ENCODE measurements at regions not wholly inside any gene's neighbourhood (a gene's known extent, or its start where the extent isn't known, plus 50 kb on each side); places are given as distances from the start of the nearest gene placed in this dataset.

DNA sequence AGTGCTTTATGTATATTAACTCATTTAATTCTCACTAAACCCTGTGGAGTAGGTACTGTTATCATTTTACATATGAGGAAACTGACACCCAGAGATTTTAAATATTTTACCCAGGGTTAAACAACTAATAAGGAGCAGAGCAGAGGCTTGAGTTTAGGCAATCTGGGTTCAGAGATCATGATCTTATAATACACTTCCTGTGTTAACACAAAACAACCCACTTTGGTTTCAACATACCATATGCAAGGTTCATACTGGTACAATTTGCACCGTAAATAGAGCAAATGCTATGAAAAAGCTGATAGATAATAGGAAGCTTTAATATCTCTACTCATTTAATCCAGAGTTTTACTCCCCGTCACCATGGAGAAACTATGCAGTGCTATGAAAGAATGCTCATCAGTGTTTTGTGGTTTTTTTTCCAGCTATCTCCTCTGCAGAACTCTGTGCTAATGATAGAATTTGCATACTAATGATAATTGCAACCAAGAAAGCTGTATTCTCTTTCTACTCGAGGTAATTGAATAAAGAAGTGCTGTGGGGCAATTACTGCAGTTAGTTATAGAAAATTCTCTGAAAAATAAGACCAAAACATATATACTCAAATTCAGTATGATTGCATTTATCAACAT, 138.8 kb upstream of the MAP9 start:
- DNase-seq (ENCODE audit: low read depth): no peak

DNA sequence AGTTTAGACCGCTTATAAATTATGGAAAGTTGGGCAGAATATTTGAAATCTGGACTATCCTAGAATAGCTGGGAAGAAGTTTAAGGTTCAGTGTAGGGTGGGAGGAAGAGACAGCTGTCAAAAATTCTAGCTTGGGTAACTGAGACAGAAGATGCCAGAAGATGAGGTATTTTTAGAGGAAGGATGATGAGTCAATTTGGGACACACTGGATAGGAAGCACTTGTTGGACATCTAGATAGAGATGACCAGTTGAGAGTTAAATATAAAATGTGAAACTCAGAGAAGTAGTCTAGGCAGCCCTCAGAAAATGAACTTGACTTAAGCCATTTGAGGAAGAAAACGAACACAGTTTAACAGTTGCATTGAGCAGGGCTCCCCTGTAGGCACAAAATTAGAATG, 137.9 kb upstream of the MAP9 start:
- no peak for DNase-seq (ENCODE audit: low read depth)

DNA sequence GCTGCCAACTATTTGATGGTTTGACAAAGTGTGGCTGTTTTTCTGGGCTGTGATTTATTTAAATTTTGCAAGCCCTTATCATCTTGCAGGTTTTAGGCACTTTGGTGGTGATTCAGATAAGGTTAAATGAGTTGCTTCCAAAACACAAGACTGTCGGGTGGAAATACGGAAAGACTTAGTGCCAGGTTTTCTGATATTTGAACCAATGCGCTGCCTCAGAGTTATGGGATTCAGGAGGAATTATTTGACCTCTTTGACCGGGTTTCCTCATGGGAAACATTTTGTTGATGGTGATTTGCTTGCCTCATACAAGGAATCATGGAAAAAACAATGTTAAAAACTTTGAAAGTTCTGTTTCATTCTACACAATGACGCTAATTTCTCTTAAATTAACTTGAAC, 136.1 kb upstream of the MAP9 start:
- DNase-seq (ENCODE audit: low read depth): no peak

DNA sequence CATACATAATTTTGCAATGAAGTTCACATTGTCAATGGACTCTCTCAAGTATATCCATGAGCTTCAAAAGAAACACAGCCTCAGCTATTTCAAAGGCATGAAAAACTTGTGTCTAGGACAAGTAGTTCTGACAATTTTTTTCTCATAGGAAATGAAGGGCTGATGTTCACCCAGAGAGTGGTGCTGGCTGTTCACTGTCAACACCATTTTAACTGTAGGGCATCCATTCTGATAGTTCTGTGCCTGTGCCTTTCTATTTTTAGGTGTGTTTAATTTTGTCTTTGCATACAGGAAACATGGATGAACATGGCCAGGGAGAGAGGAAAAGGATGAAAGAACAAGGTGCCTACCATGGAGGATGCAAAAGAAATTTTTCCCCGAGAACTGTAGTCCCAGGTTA, 135.3 kb upstream of the MAP9 start:
- DNase-seq (ENCODE audit: low read depth): no peak

DNA sequence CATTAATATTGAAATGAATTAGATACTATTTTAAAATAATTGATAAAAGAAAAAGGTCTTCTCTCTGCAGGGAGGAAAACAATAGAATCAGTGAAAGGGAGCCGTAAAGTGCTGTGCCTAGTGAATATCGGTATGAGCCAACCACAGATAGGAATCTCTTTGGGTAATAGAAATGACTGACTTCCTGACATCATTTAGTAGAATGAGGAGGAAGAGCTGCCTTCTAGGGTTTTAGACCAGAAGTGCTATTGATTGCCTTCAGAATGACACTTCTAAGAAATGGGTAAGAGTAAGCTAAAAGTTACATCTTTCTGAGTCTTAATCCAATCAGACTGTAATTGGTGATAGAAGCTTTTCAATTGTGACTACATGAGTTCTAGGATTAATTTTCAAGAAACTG, 134.0 kb upstream of the MAP9 start:
- DNase-seq (ENCODE audit: low read depth): no peak

DNA sequence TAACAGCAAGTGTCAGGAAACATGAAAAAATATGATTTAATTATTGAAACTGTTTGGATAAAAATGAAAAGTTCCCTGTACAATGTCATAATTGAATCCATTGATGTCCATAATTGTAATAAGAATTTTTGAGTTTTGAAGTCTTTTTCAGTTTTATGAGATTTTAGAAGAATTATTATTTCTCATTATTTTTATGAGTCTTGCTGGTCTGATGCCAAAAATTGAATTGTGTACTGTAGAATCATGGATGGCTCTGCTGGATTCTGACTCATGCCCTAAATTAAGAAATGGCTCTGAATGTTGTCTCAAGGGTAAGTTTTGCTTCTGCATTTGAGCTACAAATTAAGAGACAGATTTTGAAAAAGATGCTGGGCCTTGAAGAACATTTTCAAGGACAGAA, 132.8 kb upstream of the MAP9 start:
- DNase-seq (ENCODE audit: low read depth): no peak

DNA sequence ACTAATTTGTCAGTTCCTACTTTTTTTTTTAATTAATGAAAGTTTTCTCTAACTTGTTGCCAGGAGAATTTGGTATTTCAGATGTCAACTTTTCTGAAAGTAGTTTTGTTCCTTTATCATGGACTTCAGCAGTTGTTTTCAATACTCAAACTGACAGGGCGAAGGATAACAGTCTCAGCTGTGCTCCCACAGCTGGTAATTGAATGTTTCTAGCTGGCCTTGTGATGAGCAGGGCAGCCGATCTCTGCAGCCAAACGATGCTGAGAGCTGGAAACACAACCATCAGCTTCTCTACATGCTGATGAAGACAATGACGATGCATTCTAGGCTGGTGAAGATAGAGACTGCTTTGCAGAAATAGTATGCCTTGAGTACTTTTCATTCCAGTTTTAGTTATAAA, 130.0 kb upstream of the MAP9 start:
- DNase-seq (ENCODE audit: low read depth): no peak

DNA sequence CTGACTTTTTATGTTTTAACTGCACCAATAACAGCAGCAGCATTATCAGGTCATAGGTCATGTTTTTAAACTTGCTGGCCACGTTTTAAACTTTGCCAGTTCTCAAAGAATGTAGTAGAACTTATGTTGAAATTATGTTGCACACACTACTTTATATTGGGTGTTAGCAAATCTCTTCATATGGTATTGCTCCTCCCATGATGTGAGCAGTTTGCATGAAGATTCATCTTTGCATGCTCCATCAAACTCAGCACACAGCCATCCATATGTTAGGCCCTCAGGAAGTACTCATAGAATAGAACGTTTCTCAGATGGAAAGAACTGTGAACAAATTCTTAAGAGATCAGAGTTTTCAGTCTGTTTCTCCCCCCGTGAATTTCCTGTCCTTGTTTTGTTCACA, 128.6 kb upstream of the MAP9 start:
- DNase-seq (ENCODE audit: low read depth): no peak

DNA sequence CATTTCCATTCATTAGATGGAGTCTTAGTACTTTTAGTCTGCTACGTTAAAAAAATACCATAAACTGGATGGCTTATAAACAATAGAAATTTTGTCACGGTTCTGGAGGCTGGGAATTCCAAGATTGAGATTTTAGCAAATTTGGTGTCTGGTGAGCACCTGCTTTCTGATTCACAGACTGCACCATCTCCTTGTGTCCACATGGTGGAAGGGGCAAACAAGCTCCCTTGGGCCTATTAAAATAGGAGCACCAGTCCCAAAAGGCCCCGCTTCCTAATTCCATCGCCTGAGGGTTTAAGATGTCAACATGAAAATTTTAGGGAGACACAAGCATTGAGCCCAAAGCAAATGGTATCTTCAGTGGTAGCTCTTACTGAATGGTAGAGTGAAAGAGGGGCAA, 120.5 kb upstream of the MAP9 start:
- DNase-seq (ENCODE audit: low read depth): no peak

DNA sequence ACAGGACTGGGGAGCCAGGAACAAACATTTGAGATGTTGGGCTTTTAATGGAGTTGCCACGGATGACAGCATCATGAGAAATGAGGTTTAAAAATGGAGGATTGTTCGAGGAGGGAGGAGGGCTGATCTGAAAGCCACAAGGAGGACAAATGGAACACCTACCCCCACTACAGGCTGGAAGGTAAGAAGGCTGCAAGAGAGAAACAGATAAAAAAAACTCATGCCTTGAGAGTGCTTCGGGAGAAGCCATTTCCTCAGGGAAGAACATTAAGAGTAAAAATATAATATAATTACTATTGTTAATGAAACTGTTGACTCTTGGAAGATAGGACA, 119.5 kb upstream of the MAP9 start:
- DNase-seq (ENCODE audit: low read depth): no peak

DNA sequence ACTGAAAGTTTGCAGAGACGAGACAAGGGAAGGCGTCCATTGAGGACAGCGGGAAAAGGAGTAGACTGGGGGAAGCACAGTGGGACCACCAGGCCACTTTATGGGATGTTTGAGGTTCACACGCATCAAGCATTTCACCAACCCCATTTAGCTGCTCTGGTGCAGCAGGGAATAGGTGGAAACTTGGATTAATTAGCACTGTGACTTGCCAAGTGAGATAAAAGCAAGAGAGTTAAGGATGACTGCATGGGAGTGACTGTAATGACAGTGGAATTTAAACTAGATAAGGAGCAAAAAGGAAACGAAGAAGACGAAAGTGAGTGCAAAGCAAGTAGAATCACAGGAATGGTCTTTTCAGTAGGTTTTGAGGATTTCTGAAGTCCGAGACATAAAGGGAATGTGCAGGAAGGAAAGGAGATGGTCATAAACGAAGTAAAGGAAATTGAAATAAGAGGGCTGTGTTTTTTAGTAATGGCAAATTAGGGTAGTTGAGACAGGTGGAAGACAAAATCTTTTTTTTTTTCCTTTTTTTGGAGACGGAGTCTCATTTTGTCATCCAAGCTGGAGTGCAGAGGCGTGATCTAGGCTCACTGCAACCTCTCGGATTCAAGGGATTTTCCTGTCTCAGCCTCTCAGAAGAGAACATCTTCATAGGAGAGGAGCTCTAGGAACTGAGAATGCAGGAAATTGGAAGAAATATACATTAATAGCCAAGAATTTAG, 119.0 kb upstream of the MAP9 start:
- DNase-seq (ENCODE audit: low read depth): no peak

DNA sequence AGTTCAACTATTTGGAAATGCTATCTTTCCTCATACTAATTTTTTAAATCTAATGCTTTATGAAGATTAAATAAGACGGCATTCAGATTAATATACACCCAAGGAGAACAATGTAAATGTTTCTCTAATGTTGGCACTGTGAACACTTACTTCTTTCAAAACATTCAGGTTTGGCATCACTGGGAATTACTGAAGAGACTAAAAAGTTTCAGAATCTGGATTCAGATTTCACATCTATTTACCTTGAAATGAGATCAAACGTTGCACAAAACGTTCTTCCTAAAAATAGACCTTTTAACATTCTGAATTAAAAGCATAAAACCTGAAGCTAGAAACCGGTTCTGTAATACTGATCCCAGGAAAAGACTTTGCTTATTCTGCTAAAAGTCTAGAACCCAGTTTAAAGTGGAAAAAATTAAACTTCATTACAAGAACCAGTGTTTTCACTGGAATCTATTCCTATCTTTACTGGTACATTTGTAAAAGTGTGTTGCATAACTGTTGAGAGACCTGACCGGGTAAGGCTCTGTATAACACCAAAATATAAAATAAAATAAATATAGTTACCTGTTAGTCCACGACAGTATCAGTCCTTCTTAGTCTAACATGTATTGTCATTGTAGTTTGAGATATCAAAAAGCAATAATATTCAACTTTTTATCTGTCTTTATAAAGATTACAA, 117.4 kb upstream of the MAP9 start:
- no peak for DNase-seq (ENCODE audit: low read depth)

DNA sequence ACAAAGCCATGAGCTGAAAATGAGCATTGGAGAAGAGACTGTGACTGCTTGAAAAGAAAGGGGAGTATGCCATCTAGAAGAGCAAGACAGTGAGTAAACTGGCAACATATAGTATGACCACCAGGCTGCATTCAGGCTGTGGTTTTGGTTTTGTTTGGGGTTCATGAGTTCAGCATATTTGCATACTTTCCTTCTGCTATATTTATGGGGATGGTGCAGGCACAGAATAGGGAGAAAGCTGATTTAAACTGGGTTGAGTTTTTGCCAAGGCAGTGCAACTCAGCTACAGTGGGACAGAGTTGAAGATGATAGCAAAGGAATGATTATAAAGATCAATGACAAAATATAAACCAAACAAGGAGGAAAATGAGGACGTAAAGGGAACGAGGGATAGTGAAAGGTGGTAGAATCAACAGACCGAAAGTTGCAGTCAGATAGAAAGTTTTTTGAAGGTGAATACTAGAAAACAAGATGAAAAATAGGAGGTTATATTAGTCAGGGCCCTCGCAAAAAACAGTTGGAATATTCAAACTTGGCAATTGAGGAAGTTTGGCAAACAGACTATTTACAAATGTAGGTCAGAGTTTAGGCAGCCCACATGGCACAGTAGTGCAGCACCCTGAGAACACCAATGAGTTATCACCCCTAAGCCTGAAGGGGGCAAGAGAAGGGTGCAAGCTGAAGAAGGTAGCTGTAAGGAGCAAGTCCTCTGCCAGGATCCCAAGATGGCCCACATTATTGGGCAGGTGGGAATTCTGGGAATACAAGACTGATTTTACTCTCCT, 114.8 kb upstream of the MAP9 start:
- DNase-seq (ENCODE audit: low read depth): no peak

DNA sequence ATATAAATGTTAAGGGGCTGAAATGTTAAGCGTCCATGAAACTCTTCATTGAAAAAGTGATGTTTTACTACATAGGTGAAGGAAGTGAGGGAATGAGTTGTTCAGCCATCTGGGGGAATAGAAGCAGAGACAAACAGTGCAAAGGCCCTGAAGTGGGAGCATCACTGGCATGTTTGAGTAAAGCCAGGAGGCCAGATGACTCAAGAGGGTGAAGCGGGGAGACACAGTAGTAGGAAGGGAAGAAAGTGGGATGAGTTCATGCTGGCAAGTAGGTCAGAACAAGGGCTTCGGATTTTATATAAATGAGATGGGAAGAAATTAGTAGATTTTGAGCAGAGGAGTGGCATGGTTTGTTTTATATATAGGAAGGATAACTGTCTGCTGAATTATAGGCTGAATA, 112.5 kb upstream of the MAP9 start:
- no peak for DNase-seq (ENCODE audit: low read depth)

DNA sequence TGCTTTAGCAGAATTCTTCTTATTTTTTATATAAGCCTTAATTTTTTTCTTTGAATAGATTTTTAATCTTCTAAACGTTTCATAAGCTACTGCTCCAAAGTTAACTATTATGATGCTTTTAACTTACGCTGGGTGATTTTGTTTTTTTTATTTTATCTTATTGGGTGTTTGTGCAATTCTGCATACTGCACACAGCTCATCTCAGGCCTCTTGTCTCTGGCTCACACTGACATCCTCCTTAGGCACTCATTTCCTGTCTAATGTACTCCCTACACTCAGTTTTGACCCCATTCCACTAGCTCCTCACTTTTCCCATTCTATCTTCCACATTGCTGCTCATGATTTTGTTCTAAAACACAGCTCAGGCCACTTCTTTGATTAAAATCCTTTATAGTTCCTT, 111.9 kb upstream of the MAP9 start:
- DNase-seq (ENCODE audit: low read depth): no peak

DNA sequence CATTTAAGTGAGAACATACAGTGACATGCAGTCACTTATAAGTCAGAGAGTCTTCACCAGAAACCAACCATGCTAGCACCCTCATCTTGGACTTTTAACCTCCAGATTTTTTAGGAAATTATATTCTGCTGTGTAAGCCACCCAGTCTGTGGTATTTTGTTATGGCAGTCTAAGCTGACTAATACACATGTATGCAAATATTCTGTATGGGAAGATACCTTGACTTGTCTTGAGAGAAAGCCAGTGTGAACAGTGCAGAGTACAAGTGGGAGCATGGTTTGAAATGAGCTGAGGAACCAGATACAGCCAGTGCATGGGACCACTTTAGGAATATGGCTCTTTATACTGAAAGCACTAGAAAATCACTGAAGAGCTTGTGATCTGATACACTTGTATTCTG, 110.4 kb upstream of the MAP9 start:
- no peak for DNase-seq (ENCODE audit: low read depth)

DNA sequence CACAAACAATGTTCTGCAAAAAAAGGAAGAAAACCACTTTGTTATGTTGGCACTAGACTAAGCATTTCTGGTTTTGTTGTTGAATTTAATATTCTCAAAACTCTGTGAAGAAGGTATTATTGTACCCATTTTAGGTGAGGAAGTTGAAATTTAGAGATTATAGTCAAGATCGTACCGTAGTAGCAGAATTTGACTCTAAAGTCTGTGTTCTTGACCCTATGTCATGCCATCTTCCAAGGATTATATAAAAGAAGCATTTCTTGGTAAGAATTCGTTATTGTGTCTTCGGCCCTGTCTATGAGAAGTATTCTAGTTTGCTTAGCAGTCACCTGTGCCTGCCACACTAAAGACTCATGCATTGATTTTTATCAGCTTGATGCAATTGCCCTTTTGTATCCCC, 104.4 kb upstream of the MAP9 start:
- DNase-seq (ENCODE audit: low read depth): no peak

DNA sequence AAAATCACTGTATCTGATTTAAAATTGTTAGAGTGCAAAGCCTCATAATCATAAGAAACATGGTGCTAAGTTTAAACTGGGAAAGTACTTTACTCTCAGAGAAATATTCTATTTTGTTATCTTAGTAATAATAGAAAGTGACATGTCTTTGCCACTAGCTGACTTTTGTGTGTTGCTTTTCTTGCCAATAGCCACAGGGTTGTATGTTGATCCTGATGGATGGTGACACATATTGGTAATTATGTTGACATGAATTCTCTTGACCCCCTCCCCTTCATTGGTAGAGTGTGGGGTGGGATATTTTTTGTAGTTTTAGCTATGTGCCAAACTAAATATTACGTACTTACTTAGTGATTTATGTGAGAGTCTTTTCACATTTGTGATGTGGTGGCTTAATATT, 103.1 kb upstream of the MAP9 start:
- DNase-seq (ENCODE audit: low read depth): no peak

DNA sequence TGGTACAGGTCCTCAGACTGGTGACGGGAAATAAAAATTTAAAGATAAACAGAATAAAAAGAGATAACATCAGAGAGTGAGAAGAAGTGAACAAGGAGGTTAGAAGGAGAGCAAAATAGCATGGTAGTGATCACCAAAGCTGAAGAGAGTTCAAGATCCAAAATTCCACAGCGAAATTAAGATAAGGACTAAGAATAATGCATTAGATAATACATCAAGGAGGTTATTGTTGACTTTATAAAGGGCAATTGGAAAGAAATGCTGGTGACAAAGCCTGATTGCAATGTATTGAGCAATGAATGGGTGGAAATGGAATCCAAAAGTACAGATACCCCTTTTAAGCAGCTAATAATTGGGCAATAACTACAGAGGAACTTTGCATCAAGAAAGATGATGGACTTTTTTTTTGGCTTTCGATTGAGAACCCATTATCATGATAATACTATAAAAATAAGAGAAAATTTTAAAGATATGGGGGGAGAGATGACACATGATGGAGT, 101.6 kb upstream of the MAP9 start:
- no peak for DNase-seq (ENCODE audit: low read depth)

DNA sequence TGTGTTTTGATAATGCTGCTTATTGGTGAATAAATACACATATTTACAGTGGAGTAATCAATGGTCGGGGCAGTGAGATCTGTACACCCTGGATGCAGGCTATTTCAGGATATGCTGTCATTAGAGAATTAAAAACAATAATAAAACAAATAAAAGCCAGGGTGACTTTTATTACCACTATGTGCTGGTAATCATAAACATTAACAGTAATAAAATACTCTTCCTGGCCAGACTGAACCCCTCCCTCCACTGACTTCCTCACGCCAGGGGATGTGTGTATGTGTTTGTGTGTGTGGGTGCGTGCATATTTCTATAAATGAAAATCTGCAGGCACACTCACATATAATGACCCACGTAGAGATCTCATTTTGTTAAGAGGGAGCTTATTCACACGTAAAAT, 98.0 kb upstream of the MAP9 start:
- no peak for DNase-seq (ENCODE audit: low read depth)

DNA sequence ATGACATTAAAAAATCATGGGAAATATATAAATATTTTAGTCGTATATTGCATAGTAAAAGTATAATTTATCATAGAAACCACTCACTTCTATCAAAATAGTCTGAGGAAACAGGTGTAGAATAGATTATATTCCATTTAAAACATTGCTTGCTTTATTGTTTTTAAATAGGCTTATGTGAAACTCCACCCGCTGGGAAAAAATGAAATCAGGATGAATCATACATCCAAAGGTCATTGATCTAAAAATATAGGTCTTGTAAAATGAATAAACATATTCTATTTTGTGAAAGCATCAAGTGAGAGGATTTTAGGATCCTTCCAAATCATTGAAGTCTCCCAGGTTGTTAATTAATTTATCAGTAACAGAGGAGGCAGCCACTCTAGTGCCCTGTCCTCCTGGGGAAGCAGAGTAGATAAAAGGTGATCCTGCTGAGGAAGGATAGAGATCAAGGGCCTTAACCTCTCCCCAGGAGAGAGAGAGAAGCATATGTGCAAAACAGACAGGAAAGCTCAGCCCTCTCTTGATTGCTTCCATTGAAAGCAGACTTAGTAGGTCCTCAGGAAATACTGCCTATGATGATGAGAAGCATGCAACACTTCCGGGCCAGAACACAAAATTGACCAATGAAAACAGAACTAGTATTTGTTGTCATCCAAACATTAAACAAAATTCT, 96.8 kb upstream of the MAP9 start:
- no peak for DNase-seq (ENCODE audit: low read depth)

DNA sequence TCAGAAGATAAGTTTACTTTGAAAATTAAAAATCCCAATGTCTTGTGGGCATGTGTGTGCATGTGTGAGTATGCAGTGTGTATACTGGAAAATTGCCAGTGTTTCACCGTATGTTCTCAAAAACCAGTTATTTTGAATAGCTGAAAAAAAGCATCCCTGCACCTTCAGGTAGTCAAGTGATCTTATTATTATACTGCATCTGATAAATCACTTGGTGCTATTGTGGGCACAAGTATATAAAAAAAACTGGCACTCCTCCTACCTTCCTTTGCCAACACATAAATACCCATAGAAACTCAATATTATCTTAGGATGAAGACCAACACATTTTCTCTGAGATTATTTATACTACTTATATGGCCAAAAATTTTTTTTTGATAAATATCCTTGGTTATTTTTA, 91.5 kb upstream of the MAP9 start:
- no peak for DNase-seq (ENCODE audit: low read depth)

All from Daoy (cell line).